H7 (cell line): ENCODE measurements at regions not wholly inside any gene's neighbourhood (a gene's known extent, or its start where the extent isn't known, plus 50 kb on each side); places are given as distances from the start of the nearest gene placed in this dataset.
A peak's percentile ranks its signal among the peaks of the same experiment; 100 is the strongest.

Experiments
- DNase-seq: peaks from one replicate; pipeline ENCODE4 v3.0.0; 2012
- H3K27me3 ChIP-seq: 2 replicates; pipeline ENCODE4 v1.6.0; 2011; ENCODE audit warnings: mild to moderate bottlenecking, low read length; ENCODE audit not compliant: control insufficient read depth, insufficient read depth
- H3K36me3 ChIP-seq: replicated peaks from 2 replicates; pipeline ENCODE4 v1.5.1; 2011; ENCODE audit warnings: low read length; ENCODE audit not compliant: control insufficient read depth, insufficient read depth
- H3K4me3 ChIP-seq: 2 replicates; pipeline ENCODE4 v1.5.1; 2011; ENCODE audit warnings: low read depth, mild to moderate bottlenecking, control low read depth, low read length, moderate library complexity; ENCODE audit not compliant: insufficient read depth

- Histone ChIP-seq H3K27me3 (no peaks in the 10 kb centered on the region), H3K4me3 (no peak overlapping the region), H3K36me3 (no peaks in the 10 kb centered on the region)
- peak; percentile 80 for DNase-seq
These were observed 161.3 kb upstream of the GGTLC1 start for GRCh38 chr20:24149881-24150307.

GRCh38 chr20:24149175-24149574 is 160.6 kb upstream of the GGTLC1 start:
- H3K36me3 ChIP-seq = no peaks in the 10 kb centered on the region
- no peak for DNase-seq
- H3K27me3 ChIP-seq = no peaks in the 10 kb centered on the region
- H3K4me3 ChIP-seq = no peak overlapping the region

GRCh38 chr20:24148372-24148771 is 159.8 kb upstream of the GGTLC1 start:
- Histone ChIP-seq H3K36me3 (no peaks in the 10 kb centered on the region), H3K27me3 (no peaks in the 10 kb centered on the region), H3K4me3 (no peak overlapping the region)
- DNase-seq = no peak

GRCh38 chr20:24147961-24148360 is 159.4 kb upstream of the GGTLC1 start:
- DNase-seq = no peak
- Histone ChIP-seq H3K27me3 (no peaks in the 10 kb centered on the region), H3K4me3 (no peak overlapping the region)

GRCh38 chr20:24147479-24147878 is 158.9 kb upstream of the GGTLC1 start:
- no peaks in the 10 kb centered on the region for H3K27me3 ChIP-seq
- no peaks in the 10 kb centered on the region for H3K36me3 ChIP-seq
- no peak for DNase-seq
- no peak overlapping the region for H3K4me3 ChIP-seq

More at GRCh38 chr20:24147961-24148360, 159.4 kb upstream of the GGTLC1 start:
- no peaks in the 10 kb centered on the region for H3K36me3 ChIP-seq

- no peaks in the 10 kb centered on the region for H3K36me3 ChIP-seq
- H3K27me3 ChIP-seq = no peaks in the 10 kb centered on the region
- no peak for DNase-seq
- H3K4me3 ChIP-seq = no peak overlapping the region
These were observed 157.7 kb upstream of the GGTLC1 start for GRCh38 chr20:24146231-24146634.

GRCh38 chr20:24144371-24144770 is 155.8 kb upstream of the GGTLC1 start:
- Histone ChIP-seq H3K27me3 (no peaks in the 10 kb centered on the region), H3K36me3 (no peaks in the 10 kb centered on the region), H3K4me3 (no peak overlapping the region)
- no peak for DNase-seq

GRCh38 chr20:24141111-24141510 is 152.5 kb upstream of the GGTLC1 start:
- no peak for DNase-seq
- H3K27me3 ChIP-seq = no peaks in the 10 kb centered on the region
- no peaks in the 10 kb centered on the region for H3K36me3 ChIP-seq
- no peak overlapping the region for H3K4me3 ChIP-seq

GRCh38 chr20:24139846-24140245 is 151.3 kb upstream of the GGTLC1 start:
- DNase-seq = no peak
- Histone ChIP-seq H3K4me3 (no peak overlapping the region), H3K27me3 (no peaks in the 10 kb centered on the region), H3K36me3 (no peaks in the 10 kb centered on the region)

- no peaks in the 10 kb centered on the region for H3K36me3 ChIP-seq
- DNase-seq = no peak
- no peaks in the 10 kb centered on the region for H3K27me3 ChIP-seq
- no peak overlapping the region for H3K4me3 ChIP-seq
These were observed 150.4 kb upstream of the GGTLC1 start for GRCh38 chr20:24138951-24139350.

- DNase-seq = no peak
- Histone ChIP-seq H3K27me3 (no peaks in the 10 kb centered on the region), H3K4me3 (no peak overlapping the region), H3K36me3 (no peaks in the 10 kb centered on the region)
These were observed 149.7 kb upstream of the GGTLC1 start for GRCh38 chr20:24138196-24138857.

- Histone ChIP-seq H3K36me3 (no peaks in the 10 kb centered on the region), H3K4me3 (no peak overlapping the region), H3K27me3 (no peaks in the 10 kb centered on the region)
- no peak for DNase-seq
These were observed 148.2 kb upstream of the GGTLC1 start for GRCh38 chr20:24136659-24137246.

- H3K27me3 ChIP-seq = no peaks in the 10 kb centered on the region
- no peak for DNase-seq
- no peak overlapping the region for H3K4me3 ChIP-seq
- no peaks in the 10 kb centered on the region for H3K36me3 ChIP-seq
These were observed 147.2 kb upstream of the GGTLC1 start for GRCh38 chr20:24135781-24136180.

GRCh38 chr20:24134930-24135329 is 146.4 kb upstream of the GGTLC1 start:
- Histone ChIP-seq H3K27me3 (no peaks in the 10 kb centered on the region), H3K4me3 (no peak overlapping the region), H3K36me3 (no peaks in the 10 kb centered on the region)
- no peak for DNase-seq

- no peak overlapping the region for H3K4me3 ChIP-seq
- H3K36me3 ChIP-seq = no peaks in the 10 kb centered on the region
- no peak for DNase-seq
- no peaks in the 10 kb centered on the region for H3K27me3 ChIP-seq
These were observed 145.7 kb upstream of the GGTLC1 start for GRCh38 chr20:24134284-24134683.
